Coronary artery (tissue), 2 donors: ENCODE measurements at regions not wholly inside any gene's neighbourhood (a gene's known extent, or its start where the extent isn't known, plus 50 kb on each side); places are given as distances from the start of the nearest gene placed in this dataset.

Source experiments
- DNase-seq: peaks from one replicate; pipeline ENCODE4 v3.0.0-alpha.2; 2017; ENCODE audit warnings: low spot score
- H3K27ac ChIP-seq, 2 donors: fragments of 200-600 bp; sonication (generic); one replicate each; pipeline ENCODE4 v1.5.1; 2016 to 2019
- H3K4me3 ChIP-seq: fragments of 200-600 bp; sonication (generic); 2 replicates; pipeline ENCODE4 v1.5.1; 2016; ENCODE audit warnings: mild to moderate bottlenecking, moderate library complexity
- TF ChIP-seq, protein P1 (sequence below): fragments of 200-600 bp; sonication (generic); IDR thresholded peaks from one replicate; pipeline ENCODE4 v1.5.1; 2019; ENCODE audit warnings: antibody characterized with exemption

GRCh38 chr14:104523546-104523935 is 56.0 kb upstream of the C14orf180 start:
- Histone ChIP-seq H3K4me3 (no peak overlapping the region), H3K27ac (no peak overlapping the region)
- TF ChIP-seq, protein P1, sequence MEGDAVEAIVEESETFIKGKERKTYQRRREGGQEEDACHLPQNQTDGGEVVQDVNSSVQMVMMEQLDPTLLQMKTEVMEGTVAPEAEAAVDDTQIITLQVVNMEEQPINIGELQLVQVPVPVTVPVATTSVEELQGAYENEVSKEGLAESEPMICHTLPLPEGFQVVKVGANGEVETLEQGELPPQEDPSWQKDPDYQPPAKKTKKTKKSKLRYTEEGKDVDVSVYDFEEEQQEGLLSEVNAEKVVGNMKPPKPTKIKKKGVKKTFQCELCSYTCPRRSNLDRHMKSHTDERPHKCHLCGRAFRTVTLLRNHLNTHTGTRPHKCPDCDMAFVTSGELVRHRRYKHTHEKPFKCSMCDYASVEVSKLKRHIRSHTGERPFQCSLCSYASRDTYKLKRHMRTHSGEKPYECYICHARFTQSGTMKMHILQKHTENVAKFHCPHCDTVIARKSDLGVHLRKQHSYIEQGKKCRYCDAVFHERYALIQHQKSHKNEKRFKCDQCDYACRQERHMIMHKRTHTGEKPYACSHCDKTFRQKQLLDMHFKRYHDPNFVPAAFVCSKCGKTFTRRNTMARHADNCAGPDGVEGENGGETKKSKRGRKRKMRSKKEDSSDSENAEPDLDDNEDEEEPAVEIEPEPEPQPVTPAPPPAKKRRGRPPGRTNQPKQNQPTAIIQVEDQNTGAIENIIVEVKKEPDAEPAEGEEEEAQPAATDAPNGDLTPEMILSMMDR, result no peak
- no peak for DNase-seq

- no peak overlapping the region for H3K27ac ChIP-seq
- H3K4me3 ChIP-seq, result no peak overlapping the region
- TF ChIP-seq, protein P1, result no peak
- peak; percentile 19 for DNase-seq
Measured at GRCh38 chr14:104524726-104525125, 54.8 kb upstream of the C14orf180 start.

GRCh38 chr14:104526723-104527645 is 52.6 kb upstream of the C14orf180 start:
- TF ChIP-seq, protein P1, result no peak

GRCh38 chr14:104527857-104528459 is 51.6 kb upstream of the C14orf180 start:
- no peak for DNase-seq
- Histone ChIP-seq H3K27ac (no peak overlapping the region), H3K4me3 (no peak overlapping the region)
- TF ChIP-seq, protein P1, result no peak

More at GRCh38 chr14:104526723-104527645, 52.6 kb upstream of the C14orf180 start:
- Histone ChIP-seq H3K4me3 (no peak overlapping the region), H3K27ac (no peak overlapping the region)
- no peak for DNase-seq

DNA sequence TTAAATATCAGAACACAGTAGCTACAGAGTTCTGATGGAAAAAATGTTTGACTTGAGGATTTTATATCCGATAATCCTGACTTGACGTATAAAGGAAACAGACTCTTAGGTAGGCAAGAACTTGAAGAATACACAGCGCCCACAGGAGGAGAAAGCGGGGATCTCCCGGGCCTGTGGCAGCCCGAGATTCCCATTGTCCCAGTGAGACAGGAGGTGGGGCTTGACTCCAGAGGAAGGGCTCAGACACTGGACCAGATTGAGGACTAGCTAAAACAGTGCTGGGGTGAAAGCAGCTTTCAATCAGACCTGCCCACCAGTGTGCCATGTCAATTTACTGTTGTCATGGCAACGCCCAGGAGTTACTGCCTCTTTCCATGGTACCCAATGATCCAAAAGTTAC is 51.1 kb upstream of the C14orf180 start:
- no peak overlapping the region for H3K4me3 ChIP-seq
- no peak for DNase-seq
- H3K27ac ChIP-seq, result no peak overlapping the region
- TF ChIP-seq, protein P1, result no peak
